ENCODE measurements at regions not wholly inside any gene's neighbourhood (a gene's known extent, or its start where the extent isn't known, plus 50 kb on each side); places are given as distances from the start of the nearest gene placed in this dataset.

DNA sequence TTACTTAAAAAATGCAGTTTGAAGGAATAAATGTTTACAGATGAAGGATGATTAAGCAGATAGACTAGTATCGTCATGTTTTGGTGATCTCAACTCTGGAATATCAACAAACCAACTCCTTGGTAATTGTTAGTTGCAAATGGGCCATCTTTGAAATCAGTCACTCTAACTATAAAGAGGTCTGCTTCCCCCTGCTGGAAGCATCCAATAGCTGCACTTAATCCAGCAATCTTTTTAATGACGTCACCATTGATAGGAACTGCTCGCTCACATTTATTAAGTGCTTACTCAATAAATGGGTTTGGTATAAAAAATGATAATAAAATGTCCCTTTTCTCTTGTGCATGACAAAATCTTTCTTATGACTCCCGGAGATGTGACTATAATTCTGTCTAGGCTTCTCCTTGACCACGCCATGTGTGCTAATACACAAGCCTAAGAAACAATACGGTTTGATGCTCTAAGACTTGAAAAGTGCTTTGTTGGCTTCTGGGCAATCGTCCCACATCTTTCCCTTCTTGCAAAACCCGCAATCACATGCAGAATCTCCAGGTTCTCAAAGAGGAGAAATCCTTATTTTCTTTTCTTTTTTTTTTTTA is 227.6 kb upstream of the POU1F1 start:
- Histone ChIP-seq H4K5ac (ENCODE audit: low read length) (no peak overlapping the region), H2AK5ac (ENCODE audit: low read length) (no peak overlapping the region), H3K27me3 (ENCODE audit: insufficient read depth, low read length, poor library complexity) (no peaks in the 10 kb centered on the region), H3K4me1 (ENCODE audit: control insufficient read depth, low read depth, low read length) (no peaks in the 10 kb centered on the region), H3K18ac (ENCODE audit: low read length) (no peak overlapping the region), H3K9ac (ENCODE audit: low read length) (no peak overlapping the region), H2BK5ac (ENCODE audit: low read length) (no peak overlapping the region), H3K4me2 (ENCODE audit: low read length) (no peak overlapping the region), H2BK120ac (ENCODE audit: low read depth, low read length) (no peak overlapping the region), H2BK15ac (replicated peaks; ENCODE audit: low read depth) (no peak overlapping the region), H3K27ac (ENCODE audit: low read depth, low read length) (no peak overlapping the region), H3K79me1 (ENCODE audit: low read length) (no peaks in the 10 kb centered on the region), H3K56ac (ENCODE audit: low read length) (no peak overlapping the region), H3K36me3 (ENCODE audit: control insufficient read depth, insufficient read depth, low read length) (no peaks in the 10 kb centered on the region), H3K4ac (ENCODE audit: low read depth, low read length) (no peak overlapping the region), H4K8ac (ENCODE audit: low read depth, low read length) (no peak overlapping the region), H3K23ac (ENCODE audit: low read length) (no peak overlapping the region), H3K79me2 (ENCODE audit: control insufficient read depth, insufficient read depth, low read length) (no peaks in the 10 kb centered on the region), H3K4me3 (ENCODE audit: low read length) (no peak overlapping the region)
- DNase-seq, result peak; percentile 78
- no CpG with 5 or more reads among the region's 8 CpGs for WGBS (ENCODE audit: extremely low coverage, insufficient coverage, low lambda C conversion rate)

DNA sequence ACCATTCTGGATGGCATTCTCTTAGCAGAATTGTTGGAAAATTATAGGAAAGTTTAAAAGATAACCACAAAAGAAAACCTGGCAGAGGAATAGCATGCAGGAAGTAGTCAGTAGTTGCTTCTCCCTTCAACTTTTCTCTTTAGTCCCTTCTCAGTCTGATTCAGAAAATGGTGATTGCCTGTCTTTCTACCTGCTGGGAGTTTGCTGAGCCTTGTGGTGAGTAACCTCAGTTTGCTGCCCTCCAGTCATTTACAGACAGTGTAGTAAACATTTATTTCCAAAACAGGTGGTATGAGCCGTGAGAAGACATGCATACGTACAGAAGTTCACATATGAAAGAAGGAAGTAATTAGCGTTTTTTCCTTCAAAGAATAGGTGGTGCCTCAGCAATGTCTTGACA is 224.7 kb upstream of the POU1F1 start:
- Histone ChIP-seq H3K79me2 (ENCODE audit: control insufficient read depth, insufficient read depth, low read length) (no peaks in the 10 kb centered on the region), H3K27me3 (ENCODE audit: insufficient read depth, low read length, poor library complexity) (no peaks in the 10 kb centered on the region), H3K23ac (ENCODE audit: low read length) (no peak overlapping the region), H3K4ac (ENCODE audit: low read depth, low read length) (no peak overlapping the region), H2BK120ac (ENCODE audit: low read depth, low read length) (no peak overlapping the region), H3K4me1 (ENCODE audit: control insufficient read depth, low read depth, low read length) (no peaks in the 10 kb centered on the region), H3K56ac (ENCODE audit: low read length) (no peak overlapping the region), H3K79me1 (ENCODE audit: low read length) (no peaks in the 10 kb centered on the region), H3K4me3 (ENCODE audit: low read length) (no peak overlapping the region), H3K4me2 (ENCODE audit: low read length) (no peak overlapping the region), H3K27ac (ENCODE audit: low read depth, low read length) (no peak overlapping the region), H4K5ac (ENCODE audit: low read length) (no peak overlapping the region), H3K18ac (ENCODE audit: low read length) (no peak overlapping the region), H3K9ac (ENCODE audit: low read length) (no peak overlapping the region), H2BK15ac (replicated peaks; ENCODE audit: low read depth) (no peak overlapping the region), H4K8ac (ENCODE audit: low read depth, low read length) (no peak overlapping the region), H2BK5ac (ENCODE audit: low read length) (no peak overlapping the region), H3K36me3 (ENCODE audit: control insufficient read depth, insufficient read depth, low read length) (no peaks in the 10 kb centered on the region), H2AK5ac (ENCODE audit: low read length) (no peak overlapping the region)
- no peak for DNase-seq
- WGBS (ENCODE audit: extremely low coverage, insufficient coverage, low lambda C conversion rate), result no CpG with 5 or more reads among the region's 3 CpGs

DNA sequence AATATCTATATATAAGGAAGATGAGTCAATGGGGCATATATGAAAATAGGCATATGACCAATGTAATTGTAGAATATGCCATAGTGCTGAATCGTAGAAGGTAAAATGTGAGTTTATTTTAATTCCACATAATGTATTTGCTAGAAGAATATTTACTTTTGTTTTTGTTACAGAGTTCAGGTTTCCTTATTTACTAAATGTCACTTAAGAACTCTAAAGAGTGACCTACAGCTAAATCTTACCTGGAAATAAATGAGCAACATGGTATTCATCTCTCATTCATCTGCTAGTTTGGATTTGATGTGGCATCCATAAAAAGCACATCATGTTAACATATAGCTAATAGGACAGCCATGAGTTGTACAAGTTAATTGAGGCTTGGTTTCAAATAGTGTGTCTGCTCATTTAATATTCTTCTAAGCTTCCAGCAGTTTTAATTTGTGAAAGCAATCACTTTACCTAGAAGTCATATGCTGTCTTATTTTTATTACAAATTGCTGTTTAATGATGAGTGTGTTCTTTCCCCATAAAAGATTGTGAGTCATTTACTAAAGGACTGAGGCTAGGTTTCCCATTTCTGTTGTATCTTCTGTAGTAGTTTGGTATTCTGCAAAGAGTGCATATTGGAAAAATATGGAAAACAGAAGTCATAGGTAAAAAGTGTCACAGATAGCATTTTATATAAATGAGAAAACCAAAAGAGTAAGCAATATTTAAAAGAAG is 222.1 kb upstream of the POU1F1 start:
- no peak overlapping the region for H3K18ac ChIP-seq (ENCODE audit: low read length)
- no peaks in the 10 kb centered on the region for H3K79me2 ChIP-seq (ENCODE audit: control insufficient read depth, insufficient read depth, low read length)
- H2BK5ac ChIP-seq (ENCODE audit: low read length), result no peak overlapping the region
- no peak overlapping the region for H3K4me3 ChIP-seq (ENCODE audit: low read length)
- no peak overlapping the region for H3K56ac ChIP-seq (ENCODE audit: low read length)
- no peak overlapping the region for H3K23ac ChIP-seq (ENCODE audit: low read length)
- no peak overlapping the region for H2BK15ac ChIP-seq (replicated peaks; ENCODE audit: low read depth)
- no peaks in the 10 kb centered on the region for H3K79me1 ChIP-seq (ENCODE audit: low read length)
- no peak overlapping the region for H4K8ac ChIP-seq (ENCODE audit: low read depth, low read length)
- WGBS (ENCODE audit: extremely low coverage, insufficient coverage, low lambda C conversion rate), result no CpG with 5 or more reads among the region's 1 CpG
- H3K4me2 ChIP-seq (ENCODE audit: low read length), result no peak overlapping the region
- DNase-seq, result no peak
- no peak overlapping the region for H4K5ac ChIP-seq (ENCODE audit: low read length)
- H3K4ac ChIP-seq (ENCODE audit: low read depth, low read length), result no peak overlapping the region
- H2BK120ac ChIP-seq (ENCODE audit: low read depth, low read length), result no peak overlapping the region
- no peak overlapping the region for H3K9ac ChIP-seq (ENCODE audit: low read length)
- H3K4me1 ChIP-seq (ENCODE audit: control insufficient read depth, low read depth, low read length), result no peaks in the 10 kb centered on the region
- no peak overlapping the region for H2AK5ac ChIP-seq (ENCODE audit: low read length)
- H3K27me3 ChIP-seq (ENCODE audit: insufficient read depth, low read length, poor library complexity), result no peaks in the 10 kb centered on the region
- no peak overlapping the region for H3K27ac ChIP-seq (ENCODE audit: low read depth, low read length)
- no peaks in the 10 kb centered on the region for H3K36me3 ChIP-seq (ENCODE audit: control insufficient read depth, insufficient read depth, low read length)

DNA sequence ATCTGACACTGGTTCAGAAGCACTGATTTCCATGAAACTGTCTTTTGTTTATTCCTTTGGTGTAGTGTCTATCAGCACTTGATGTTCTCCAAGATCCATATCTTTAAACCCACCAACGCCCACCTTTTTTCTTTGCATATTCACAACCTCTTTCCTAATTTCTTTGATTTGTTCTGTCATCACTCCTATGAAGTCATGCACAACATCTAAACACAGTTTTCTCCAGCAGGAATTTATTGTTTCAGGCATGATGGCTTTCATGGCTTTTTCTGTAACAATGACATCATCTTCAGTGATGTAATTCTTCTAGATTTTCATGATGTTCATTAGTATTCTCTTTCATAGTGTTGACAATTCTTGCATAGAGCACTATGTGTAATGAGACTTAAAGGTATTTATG is 219.6 kb upstream of the POU1F1 start:
- Histone ChIP-seq H4K8ac (ENCODE audit: low read depth, low read length) (no peak overlapping the region), H3K27me3 (ENCODE audit: insufficient read depth, low read length, poor library complexity) (no peaks in the 10 kb centered on the region), H3K18ac (ENCODE audit: low read length) (no peak overlapping the region), H3K4me3 (ENCODE audit: low read length) (no peak overlapping the region), H2BK15ac (replicated peaks; ENCODE audit: low read depth) (no peak overlapping the region), H3K27ac (ENCODE audit: low read depth, low read length) (no peak overlapping the region), H3K4ac (ENCODE audit: low read depth, low read length) (no peak overlapping the region), H4K5ac (ENCODE audit: low read length) (no peak overlapping the region), H2BK120ac (ENCODE audit: low read depth, low read length) (no peak overlapping the region), H3K56ac (ENCODE audit: low read length) (no peak overlapping the region), H3K23ac (ENCODE audit: low read length) (no peak overlapping the region), H3K79me2 (ENCODE audit: control insufficient read depth, insufficient read depth, low read length) (no peaks in the 10 kb centered on the region), H2AK5ac (ENCODE audit: low read length) (no peak overlapping the region), H2BK5ac (ENCODE audit: low read length) (no peak overlapping the region), H3K9ac (ENCODE audit: low read length) (no peak overlapping the region), H3K4me1 (ENCODE audit: control insufficient read depth, low read depth, low read length) (no peaks in the 10 kb centered on the region), H3K4me2 (ENCODE audit: low read length) (no peak overlapping the region), H3K79me1 (ENCODE audit: low read length) (no peaks in the 10 kb centered on the region), H3K36me3 (ENCODE audit: control insufficient read depth, insufficient read depth, low read length) (no peaks in the 10 kb centered on the region)
- no CpG with 5 or more reads among the region's 1 CpG for WGBS (ENCODE audit: extremely low coverage, insufficient coverage, low lambda C conversion rate)
- DNase-seq, result no peak

DNA sequence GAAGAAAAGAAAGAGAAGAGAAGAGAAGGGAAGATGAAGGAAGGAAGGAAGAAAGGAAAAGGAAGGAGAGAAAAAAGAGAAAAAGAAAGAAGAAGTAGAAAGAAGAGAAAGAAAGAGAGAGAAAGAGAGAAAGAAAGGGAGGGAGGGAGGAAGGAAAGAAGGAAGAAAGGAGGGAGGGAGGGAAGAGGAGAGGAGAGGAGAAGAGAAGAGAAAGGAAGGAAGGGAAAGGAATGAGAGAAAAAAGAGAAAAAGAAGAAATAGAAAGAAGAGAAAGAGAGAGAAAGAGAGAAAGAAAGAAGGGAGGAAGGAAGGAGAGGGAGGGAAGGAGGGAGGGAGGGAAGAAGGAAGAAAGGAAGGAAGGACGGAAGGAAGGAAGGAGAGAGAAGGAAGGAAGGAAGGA is 217.9 kb upstream of the POU1F1 start:
- no peak overlapping the region for H3K27ac ChIP-seq (ENCODE audit: low read depth, low read length)
- DNase-seq, result no peak
- H4K8ac ChIP-seq (ENCODE audit: low read depth, low read length), result no peak overlapping the region
- no peak overlapping the region for H3K4me2 ChIP-seq (ENCODE audit: low read length)
- H3K4me3 ChIP-seq (ENCODE audit: low read length), result no peak overlapping the region
- no peak overlapping the region for H2BK15ac ChIP-seq (replicated peaks; ENCODE audit: low read depth)
- no peak overlapping the region for H3K9ac ChIP-seq (ENCODE audit: low read length)
- no peaks in the 10 kb centered on the region for H3K27me3 ChIP-seq (ENCODE audit: insufficient read depth, low read length, poor library complexity)
- H2BK5ac ChIP-seq (ENCODE audit: low read length), result no peak overlapping the region
- H3K79me1 ChIP-seq (ENCODE audit: low read length), result no peaks in the 10 kb centered on the region
- H3K79me2 ChIP-seq (ENCODE audit: control insufficient read depth, insufficient read depth, low read length), result no peaks in the 10 kb centered on the region
- H3K4me1 ChIP-seq (ENCODE audit: control insufficient read depth, low read depth, low read length), result no peaks in the 10 kb centered on the region
- no peak overlapping the region for H3K4ac ChIP-seq (ENCODE audit: low read depth, low read length)
- no peak overlapping the region for H2BK120ac ChIP-seq (ENCODE audit: low read depth, low read length)
- H3K18ac ChIP-seq (ENCODE audit: low read length), result no peak overlapping the region
- no CpG with 5 or more reads among the region's 1 CpG for WGBS (ENCODE audit: extremely low coverage, insufficient coverage, low lambda C conversion rate)
- H3K56ac ChIP-seq (ENCODE audit: low read length), result no peak overlapping the region
- H3K36me3 ChIP-seq (ENCODE audit: control insufficient read depth, insufficient read depth, low read length), result no peaks in the 10 kb centered on the region
- H4K5ac ChIP-seq (ENCODE audit: low read length), result no peak overlapping the region
- no peak overlapping the region for H2AK5ac ChIP-seq (ENCODE audit: low read length)
- no peak overlapping the region for H3K23ac ChIP-seq (ENCODE audit: low read length)

DNA sequence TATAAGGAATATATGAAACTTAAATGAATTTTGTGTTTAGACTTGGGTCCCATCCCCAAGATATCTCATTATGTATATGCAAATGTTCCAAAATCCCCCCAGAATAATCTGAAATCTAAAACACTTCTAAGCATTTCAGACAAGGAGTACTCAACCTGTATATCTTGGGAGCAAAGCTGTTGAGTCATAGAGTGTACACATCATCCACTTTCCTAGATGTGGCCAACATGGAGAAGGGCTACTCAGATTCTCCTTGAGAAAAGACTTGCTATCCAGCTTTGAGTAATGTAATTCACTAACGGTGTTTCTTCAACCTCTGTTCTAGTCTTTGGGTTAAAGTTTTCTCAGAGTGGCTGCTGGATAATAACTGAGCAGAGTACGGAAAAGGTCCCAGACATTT is 215.5 kb upstream of the POU1F1 start:
- Histone ChIP-seq H3K27ac (ENCODE audit: low read depth, low read length) (no peak overlapping the region), H2BK15ac (replicated peaks; ENCODE audit: low read depth) (no peak overlapping the region), H3K79me1 (ENCODE audit: low read length) (no peaks in the 10 kb centered on the region), H4K8ac (ENCODE audit: low read depth, low read length) (no peak overlapping the region), H2BK120ac (ENCODE audit: low read depth, low read length) (no peak overlapping the region), H3K79me2 (ENCODE audit: control insufficient read depth, insufficient read depth, low read length) (no peaks in the 10 kb centered on the region), H3K4me2 (ENCODE audit: low read length) (no peak overlapping the region), H3K18ac (ENCODE audit: low read length) (no peak overlapping the region), H3K4me1 (ENCODE audit: control insufficient read depth, low read depth, low read length) (no peaks in the 10 kb centered on the region), H2BK5ac (ENCODE audit: low read length) (no peak overlapping the region), H3K9ac (ENCODE audit: low read length) (no peak overlapping the region), H2AK5ac (ENCODE audit: low read length) (no peak overlapping the region), H3K27me3 (ENCODE audit: insufficient read depth, low read length, poor library complexity) (no peaks in the 10 kb centered on the region), H3K23ac (ENCODE audit: low read length) (no peak overlapping the region), H3K56ac (ENCODE audit: low read length) (no peak overlapping the region), H3K36me3 (ENCODE audit: control insufficient read depth, insufficient read depth, low read length) (no peaks in the 10 kb centered on the region), H3K4me3 (ENCODE audit: low read length) (no peak overlapping the region), H3K4ac (ENCODE audit: low read depth, low read length) (no peak overlapping the region), H4K5ac (ENCODE audit: low read length) (no peak overlapping the region)
- no peak for DNase-seq
- WGBS (ENCODE audit: extremely low coverage, insufficient coverage, low lambda C conversion rate), result no CpG with 5 or more reads among the region's 2 CpGs
